GM19324 (cell line): ENCODE measurements at regions not wholly inside any gene's neighbourhood (a gene's known extent, or its start where the extent isn't known, plus 50 kb on each side); places are given as distances from the start of the nearest gene placed in this dataset.

ENCODE experiments used
- ATAC-seq: cut with Tn5 transposase; IDR thresholded peaks from one replicate; pipeline ENCODE4 v1.9.1; 2021; ENCODE audit warnings: mild to moderate bottlenecking, moderate library complexity; ENCODE audit not compliant: unreplicated experiment, low FRiP score

GRCh38 chr4:62415256-62415655, 1215.1 kb downstream of the ADGRL3 start:
- no peak for ATAC-seq

GRCh38 chr4:62414563-62414962, 1214.4 kb downstream of the ADGRL3 start:
- no peak for ATAC-seq

- no peak for ATAC-seq
Observed at GRCh38 chr4:62410371-62411003, 1210.4 kb downstream of the ADGRL3 start.

GRCh38 chr4:62408454-62408853, 1208.3 kb downstream of the ADGRL3 start:
- no peak for ATAC-seq

GRCh38 chr4:62407534-62407933, 1207.4 kb downstream of the ADGRL3 start:
- ATAC-seq, result no peak

- ATAC-seq, result no peak
Observed at GRCh38 chr4:62402088-62402806, 1202.1 kb downstream of the ADGRL3 start.

- no peak for ATAC-seq
Observed at GRCh38 chr4:62399242-62399641, 1199.1 kb downstream of the ADGRL3 start.

GRCh38 chr4:62398318-62398717, 1198.2 kb downstream of the ADGRL3 start:
- ATAC-seq, result no peak

- ATAC-seq, result no peak
Observed at GRCh38 chr4:62394766-62395165, 1194.6 kb downstream of the ADGRL3 start.

GRCh38 chr4:62387808-62388207, 1187.7 kb downstream of the ADGRL3 start:
- ATAC-seq, result no peak

GRCh38 chr4:62377700-62378099, 1177.6 kb downstream of the ADGRL3 start:
- no peak for ATAC-seq

GRCh38 chr4:62377245-62377644, 1177.1 kb downstream of the ADGRL3 start:
- ATAC-seq, result no peak

GRCh38 chr4:62366939-62367338, 1166.8 kb downstream of the ADGRL3 start:
- ATAC-seq, result no peak

- no peak for ATAC-seq
Observed at GRCh38 chr4:62360156-62360545, 1160.0 kb downstream of the ADGRL3 start.

GRCh38 chr4:62359441-62360155, 1159.5 kb downstream of the ADGRL3 start:
- no peak for ATAC-seq

- ATAC-seq, result no peak
Observed at GRCh38 chr4:62344915-62345314, 1144.8 kb downstream of the ADGRL3 start.

- ATAC-seq, result no peak
Observed at GRCh38 chr4:62344474-62344873, 1144.3 kb downstream of the ADGRL3 start.

- ATAC-seq, result no peak
Observed at GRCh38 chr4:62342346-62342745, 1142.2 kb downstream of the ADGRL3 start.

- no peak for ATAC-seq
Observed at GRCh38 chr4:62328526-62328925, 1128.4 kb downstream of the ADGRL3 start.

GRCh38 chr4:62327612-62328297, 1127.6 kb downstream of the ADGRL3 start:
- ATAC-seq, result no peak

- no peak for ATAC-seq
Observed at GRCh38 chr4:62324215-62324614, 1124.1 kb downstream of the ADGRL3 start.
